Spinal cord (tissue), 9 donors: ENCODE measurements at regions not wholly inside any gene's neighbourhood (a gene's known extent, or its start where the extent isn't known, plus 50 kb on each side); places are given as distances from the start of the nearest gene placed in this dataset.

Experiments
- DNase-seq, 6 donors: peaks; one replicate each; pipeline versions ENCODE4 v3.0.0 to v3.0.0-alpha.2; 2013 to 2015; ENCODE audit warnings: low spot score in 6 of 6, low read depth in 4 of 6
- H3K27ac ChIP-seq: one replicate; pipeline ENCODE4 v1.5.1; 2013; ENCODE audit warnings: low read depth, low read length, control low read depth
- H3K27me3 ChIP-seq: one replicate; pipeline ENCODE4 v1.6.1; 2013; ENCODE audit warnings: low read length; ENCODE audit not compliant: control insufficient read depth, insufficient read depth
- H3K36me3 ChIP-seq: one replicate; pipeline ENCODE4 v1.6.1; 2013; ENCODE audit warnings: low read length; ENCODE audit not compliant: control insufficient read depth, insufficient read depth
- H3K4me1 ChIP-seq: one replicate; pipeline ENCODE4 v1.6.1; 2013; ENCODE audit warnings: low read length; ENCODE audit not compliant: control insufficient read depth, insufficient read depth
- H3K4me3 ChIP-seq: one replicate; pipeline ENCODE4 v1.5.1; 2013; ENCODE audit warnings: low read depth, low read length, control low read depth
- H3K9me3 ChIP-seq: one replicate; pipeline ENCODE4 v1.6.1; 2013; ENCODE audit warnings: low read length; ENCODE audit not compliant: control insufficient read depth, insufficient read depth
- WGBS: methylation state at CpG from one replicate; pipeline ENCODE4 v1.1.5; 2013; ENCODE audit warnings: missing lambda C conversion rate; ENCODE audit not compliant: insufficient coverage; 5-methylcytosine and 5-hydroxymethylcytosine counted together
- donor health status: healthy.

GRCh38 chr15:60076582-60077276, 72.6 kb downstream of the FOXB1 start:
- H3K36me3 ChIP-seq: no peaks in the 10 kb centered on the region
- H3K4me3 ChIP-seq: no peak overlapping the region
- H3K9me3 ChIP-seq: no peaks in the 10 kb centered on the region
- DNase-seq: peak in 3 of 6 donors; percentile 28 to 88 (median 55)
- no peak overlapping the region for H3K27ac ChIP-seq
- WGBS: 32% methylated on average over 9 of the region's 11 CpGs
- H3K27me3 ChIP-seq: no peaks in the 10 kb centered on the region
- H3K4me1 ChIP-seq: peaks cover 6% of the 10 kb centered on the region

- no peaks in the 10 kb centered on the region for H3K9me3 ChIP-seq
- H3K27me3 ChIP-seq: no peaks in the 10 kb centered on the region
- DNase-seq: peak in 1 of 6 donors; percentile 52
- H3K4me1 ChIP-seq: peaks cover 6% of the 10 kb centered on the region
- H3K36me3 ChIP-seq: no peaks in the 10 kb centered on the region
- H3K27ac ChIP-seq: no peak overlapping the region
- H3K4me3 ChIP-seq: no peak overlapping the region
- WGBS: 58% methylated on average over 9 of the region's 11 CpGs
These were observed 73.7 kb downstream of the FOXB1 start for GRCh38 chr15:60077581-60078359.

GRCh38 chr15:60079210-60079609, 75.1 kb downstream of the FOXB1 start:
- no peaks in the 10 kb centered on the region for H3K9me3 ChIP-seq
- DNase-seq: peak in 2 of 6 donors; percentile 20 to 69
- no CpG with 5 or more reads among the region's 2 CpGs for WGBS
- no peak overlapping the region for H3K27ac ChIP-seq
- peaks cover under 1% of the 10 kb centered on the region for H3K4me1 ChIP-seq
- no peaks in the 10 kb centered on the region for H3K27me3 ChIP-seq
- no peak overlapping the region for H3K4me3 ChIP-seq
- H3K36me3 ChIP-seq: no peaks in the 10 kb centered on the region

GRCh38 chr15:60081976-60082375, 77.9 kb downstream of the FOXB1 start:
- DNase-seq: no peak
- no peaks in the 10 kb centered on the region for H3K36me3 ChIP-seq
- H3K27ac ChIP-seq: no peak overlapping the region
- no peak overlapping the region for H3K4me3 ChIP-seq
- no peaks in the 10 kb centered on the region for H3K9me3 ChIP-seq
- H3K27me3 ChIP-seq: no peaks in the 10 kb centered on the region
- 100% methylated on average over 1 of the region's 3 CpGs for WGBS
- H3K4me1 ChIP-seq: no peaks in the 10 kb centered on the region

- H3K9me3 ChIP-seq: no peaks in the 10 kb centered on the region
- H3K36me3 ChIP-seq: no peaks in the 10 kb centered on the region
- no peak overlapping the region for H3K27ac ChIP-seq
- H3K4me3 ChIP-seq: no peak overlapping the region
- DNase-seq: no peak
- no CpG with 5 or more reads among the region's 3 CpGs for WGBS
- H3K4me1 ChIP-seq: no peaks in the 10 kb centered on the region
- H3K27me3 ChIP-seq: no peaks in the 10 kb centered on the region
These were observed 79.2 kb downstream of the FOXB1 start for GRCh38 chr15:60083318-60083717.

GRCh38 chr15:60086681-60087429, 82.7 kb downstream of the FOXB1 start:
- H3K4me3 ChIP-seq: no peak overlapping the region
- 54% methylated on average over 6 of the region's 8 CpGs for WGBS
- H3K4me1 ChIP-seq: peaks cover 2% of the 10 kb centered on the region
- H3K27ac ChIP-seq: no peak overlapping the region
- no peaks in the 10 kb centered on the region for H3K9me3 ChIP-seq
- no peaks in the 10 kb centered on the region for H3K27me3 ChIP-seq
- DNase-seq: peak in 1 of 6 donors; percentile 58
- H3K36me3 ChIP-seq: no peaks in the 10 kb centered on the region

GRCh38 chr15:60087561-60087960, 83.5 kb downstream of the FOXB1 start:
- peaks cover 2% of the 10 kb centered on the region for H3K4me1 ChIP-seq
- H3K9me3 ChIP-seq: no peaks in the 10 kb centered on the region

GRCh38 chr15:60090747-60091146, 86.6 kb downstream of the FOXB1 start:
- 60% methylated on average over 1 of the region's 3 CpGs for WGBS
- Histone ChIP-seq H3K4me3 (no peak overlapping the region), H3K36me3 (no peaks in the 10 kb centered on the region), H3K9me3 (no peaks in the 10 kb centered on the region), H3K27ac (no peak overlapping the region), H3K27me3 (no peaks in the 10 kb centered on the region), H3K4me1 (peaks cover 5% of the 10 kb centered on the region)
- no peak for DNase-seq

More at GRCh38 chr15:60087561-60087960, 83.5 kb downstream of the FOXB1 start:
- DNase-seq: no peak
- H3K27me3 ChIP-seq: no peaks in the 10 kb centered on the region
- H3K36me3 ChIP-seq: no peaks in the 10 kb centered on the region
- no peak overlapping the region for H3K4me3 ChIP-seq
- H3K27ac ChIP-seq: no peak overlapping the region

GRCh38 chr15:60091157-60091556, 87.0 kb downstream of the FOXB1 start:
- H3K27ac ChIP-seq: no peak overlapping the region
- no peak for DNase-seq
- H3K27me3 ChIP-seq: no peaks in the 10 kb centered on the region
- H3K9me3 ChIP-seq: no peaks in the 10 kb centered on the region
- no peaks in the 10 kb centered on the region for H3K36me3 ChIP-seq
- no peak overlapping the region for H3K4me3 ChIP-seq
- peaks cover 5% of the 10 kb centered on the region for H3K4me1 ChIP-seq
- 78% methylated on average over 5 of the region's 5 CpGs for WGBS
